ENCODE measurements at regions not wholly inside any gene's neighbourhood (a gene's known extent, or its start where the extent isn't known, plus 50 kb on each side); places are given as distances from the start of the nearest gene placed in this dataset.
"Not testable (repeated sequence)": the region's sequence is repeated elsewhere in the genome, so short reads cannot be mapped to it uniquely, and the experiment has no call there.

DNA sequence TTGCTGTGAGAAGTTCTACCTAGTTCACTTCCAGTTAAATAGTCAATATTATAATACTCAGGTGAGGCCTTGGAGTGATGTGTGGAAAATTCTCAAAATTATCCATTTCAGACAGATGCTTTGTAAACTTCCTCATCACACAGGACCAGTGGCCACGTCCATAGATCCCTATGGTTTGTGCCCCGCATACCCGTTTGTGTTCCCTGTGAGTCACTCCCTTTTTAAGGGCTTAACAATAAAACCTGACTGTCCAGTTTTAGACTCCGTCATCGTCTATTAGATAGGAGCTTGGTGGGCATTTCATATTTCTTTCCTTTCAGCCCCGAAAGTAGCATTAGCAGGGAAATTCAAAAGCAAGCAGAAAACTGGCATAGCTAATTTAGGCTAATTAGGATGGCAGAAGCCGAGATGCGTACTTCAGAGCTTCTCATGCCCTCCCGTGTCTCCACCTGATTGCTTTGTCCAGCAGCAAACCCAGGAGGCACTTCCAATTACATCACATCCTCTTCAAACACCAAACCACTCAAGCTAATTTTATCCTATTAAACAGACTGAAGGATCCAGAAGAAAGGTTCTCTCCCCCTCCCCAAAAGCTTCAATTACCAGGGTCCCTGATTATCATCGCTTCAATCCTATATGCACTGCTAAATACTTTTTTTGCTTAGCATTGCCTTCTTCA is 186.6 kb upstream of the OTX2 start:
- DNase-seq (ENCODE audit: low spot score), result no peak

DNA sequence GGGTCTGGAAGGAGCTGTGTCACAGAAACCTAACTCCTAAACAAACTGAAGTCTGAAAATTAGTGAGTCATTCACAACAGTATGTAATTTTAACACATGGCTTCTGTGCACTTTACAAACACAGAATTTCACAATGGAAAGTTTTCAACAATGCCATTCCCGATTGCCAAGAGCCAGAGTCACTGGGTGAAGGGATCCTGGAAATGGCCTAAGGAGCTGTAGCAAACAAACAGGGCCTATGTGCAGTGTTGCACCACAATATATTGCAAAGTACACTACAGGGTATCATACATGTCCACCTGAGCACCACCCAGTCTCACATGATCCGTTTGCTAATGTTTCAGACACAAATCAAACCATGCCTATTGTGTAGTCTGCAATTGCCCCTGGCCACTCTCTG is 184.7 kb upstream of the OTX2 start:
- DNase-seq (ENCODE audit: low spot score), result no peak

DNA sequence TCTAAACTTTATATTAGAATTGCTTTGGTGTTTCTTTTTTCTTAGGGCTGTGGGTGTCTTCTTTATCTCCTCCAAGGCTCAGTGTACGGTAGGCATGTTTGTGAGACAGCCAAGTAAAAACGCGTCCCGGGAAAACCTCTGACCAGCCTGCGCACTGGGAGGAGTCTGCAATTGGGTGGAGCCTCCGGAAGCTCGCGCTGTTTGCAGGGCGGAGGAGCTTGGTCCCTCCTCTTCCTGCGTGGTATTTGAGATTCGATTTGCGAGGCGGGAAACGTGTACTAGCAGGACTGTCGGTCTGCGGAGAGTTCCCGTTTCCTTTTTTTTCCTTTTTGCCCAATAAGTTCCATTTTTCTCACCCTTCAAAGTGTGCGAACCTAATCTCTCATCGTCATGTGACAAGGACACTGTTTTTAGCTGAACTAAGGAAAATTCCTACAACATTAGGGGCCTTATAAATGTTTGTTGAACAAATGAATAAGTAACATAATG is 182.1 kb upstream of the OTX2 start:
- DNase-seq (ENCODE audit: low spot score), result no peak

DNA sequence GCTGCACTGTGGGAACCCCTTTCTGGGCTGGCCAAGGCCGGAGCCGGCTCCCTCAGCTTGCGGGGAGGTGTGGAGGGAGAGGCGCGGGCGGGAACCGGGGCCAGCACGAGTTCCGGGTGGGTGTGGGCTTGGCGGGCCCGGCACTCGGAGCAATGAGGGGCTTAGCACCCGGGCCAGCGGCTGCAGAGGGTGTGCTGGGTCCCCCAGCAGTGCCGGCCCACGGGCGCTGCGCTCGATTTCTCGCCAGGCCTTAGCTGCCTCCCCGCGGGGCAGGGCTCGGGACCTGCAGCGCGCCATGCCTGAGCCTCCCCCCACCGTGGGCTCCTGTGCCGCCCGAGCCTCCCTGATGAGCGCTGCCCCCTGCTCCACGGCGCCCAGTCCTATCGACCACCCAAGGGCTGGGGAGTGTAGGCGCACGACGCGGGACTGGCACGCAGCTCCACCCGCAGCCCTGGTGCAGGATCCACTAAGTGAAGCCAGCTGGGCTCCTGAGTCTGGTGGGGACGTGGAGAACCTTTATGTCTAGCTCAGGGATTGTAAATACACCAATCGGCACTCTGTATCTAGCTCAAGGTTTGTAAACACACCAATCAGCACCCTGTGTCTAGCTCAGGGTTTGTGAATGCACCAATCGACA is 180.8 kb upstream of the OTX2 start:
- DNase-seq (ENCODE audit: low spot score), result not testable (repeated sequence)

DNA sequence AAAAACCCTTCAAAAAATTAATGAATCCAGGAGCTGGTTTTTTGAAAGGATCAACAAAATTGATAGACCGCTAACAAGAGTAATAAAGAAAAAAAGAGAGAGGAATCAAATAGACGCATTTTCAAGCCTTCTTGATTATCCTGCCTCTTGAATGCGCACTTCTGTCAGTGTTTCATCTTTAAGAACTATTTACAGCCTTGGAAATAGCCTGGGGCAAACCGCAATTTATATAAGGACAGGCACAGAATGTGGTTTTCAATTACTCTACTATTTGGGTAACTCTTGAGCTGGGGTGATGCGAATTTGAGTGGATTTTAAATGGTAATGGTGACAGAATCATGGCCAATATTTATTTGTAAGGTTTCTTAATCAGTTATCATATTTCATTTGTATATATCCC is 179.1 kb upstream of the OTX2 start:
- DNase-seq (ENCODE audit: low spot score), result no peak

DNA sequence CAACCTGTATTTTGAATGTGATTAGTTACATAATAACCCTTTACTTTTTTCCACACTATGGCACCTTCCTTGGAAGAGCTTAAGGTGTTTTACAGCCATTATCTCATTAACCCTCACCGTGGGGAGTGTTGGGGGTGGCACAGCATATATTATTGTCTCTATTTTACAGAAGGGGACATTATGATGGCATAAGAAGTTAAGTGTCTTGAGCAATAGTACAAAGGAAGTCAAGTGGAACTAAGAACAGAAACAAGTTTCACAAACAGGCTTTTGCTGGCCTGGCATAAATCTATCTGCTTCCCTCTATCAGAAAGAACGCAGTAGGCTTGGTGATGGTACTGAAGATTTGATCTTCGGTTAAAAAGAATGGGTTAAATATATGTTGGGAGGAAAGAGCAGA is 169.7 kb upstream of the OTX2 start:
- DNase-seq (ENCODE audit: low spot score), result no peak

DNA sequence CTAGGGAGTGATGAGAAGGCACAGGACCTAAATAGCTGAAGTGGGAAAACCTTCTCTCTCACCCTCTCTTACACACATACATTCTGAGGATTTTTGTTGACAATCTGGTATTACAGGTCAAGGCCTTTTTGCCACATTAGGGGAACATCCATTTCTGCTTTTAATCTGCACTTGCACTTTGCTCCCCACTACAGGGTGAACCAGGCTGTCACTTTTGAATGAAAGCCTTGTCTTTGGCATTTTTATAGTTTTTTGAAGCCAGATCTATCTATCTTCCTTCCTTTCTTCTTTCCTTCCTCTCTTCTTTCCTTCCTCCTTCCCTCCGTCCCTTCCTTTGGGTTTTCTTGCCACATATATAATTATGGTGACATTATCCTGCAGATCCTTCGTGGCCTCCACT is 165.9 kb upstream of the OTX2 start:
- no peak for DNase-seq (ENCODE audit: low spot score)

DNA sequence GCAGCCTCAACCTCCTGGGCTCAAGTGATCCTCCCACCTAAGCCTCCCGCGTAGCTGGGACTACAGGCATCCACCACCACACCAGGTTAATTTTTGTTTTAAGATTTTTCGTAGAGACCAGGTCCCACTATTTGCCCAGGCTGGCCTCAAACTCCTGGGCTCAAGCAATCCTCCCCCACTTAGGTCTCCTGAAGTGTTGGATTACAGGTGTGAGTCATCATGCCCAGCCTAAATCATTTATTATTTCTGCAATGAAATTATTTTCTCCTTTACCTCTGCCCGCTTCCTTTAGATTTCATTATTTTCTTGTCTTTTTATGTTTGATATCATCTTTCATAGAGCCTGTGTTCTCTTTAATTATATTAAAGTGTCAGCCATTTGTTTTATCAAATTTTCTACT is 165.2 kb upstream of the OTX2 start:
- DNase-seq (ENCODE audit: low spot score), result no peak

DNA sequence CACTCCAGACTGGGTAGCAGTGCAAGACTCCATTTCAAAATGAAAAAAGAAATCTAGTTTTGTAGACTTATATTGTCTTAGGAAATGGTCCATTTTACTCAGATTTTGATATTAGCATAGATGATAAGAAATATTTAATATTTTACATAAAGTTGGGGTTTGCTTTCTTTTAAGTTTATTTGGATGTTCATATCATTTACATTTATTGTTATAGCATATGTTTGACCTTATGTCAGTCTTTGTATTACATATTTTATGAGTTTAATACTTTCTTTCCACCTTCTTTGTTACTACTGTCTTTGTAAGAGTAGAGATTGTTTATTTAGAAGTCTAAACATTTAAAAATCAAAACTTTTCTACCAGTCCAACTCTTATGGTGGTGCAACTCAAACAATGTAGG is 162.7 kb upstream of the OTX2 start:
- no peak for DNase-seq (ENCODE audit: low spot score)

DNA sequence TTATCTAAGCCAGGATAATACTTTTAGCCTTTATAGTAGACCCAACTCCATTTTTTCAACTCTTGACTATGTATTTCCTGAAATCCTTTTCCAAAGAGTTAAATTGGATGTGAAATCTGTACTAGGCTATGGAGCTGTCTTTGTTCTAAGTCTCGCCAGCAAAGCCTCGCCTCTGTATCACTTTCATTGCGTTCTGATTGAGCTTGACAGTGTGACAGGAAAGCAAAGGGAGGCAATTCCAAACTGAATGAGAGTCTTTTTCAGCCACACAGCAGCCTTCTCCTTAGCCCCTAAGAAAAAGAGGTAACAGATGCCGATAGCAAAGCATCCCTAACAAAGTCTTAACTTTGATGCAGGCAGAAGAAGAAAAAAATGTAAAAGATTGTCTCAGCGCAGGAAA is 154.6 kb upstream of the OTX2 start:
- no peak for DNase-seq (ENCODE audit: low spot score)

DNA sequence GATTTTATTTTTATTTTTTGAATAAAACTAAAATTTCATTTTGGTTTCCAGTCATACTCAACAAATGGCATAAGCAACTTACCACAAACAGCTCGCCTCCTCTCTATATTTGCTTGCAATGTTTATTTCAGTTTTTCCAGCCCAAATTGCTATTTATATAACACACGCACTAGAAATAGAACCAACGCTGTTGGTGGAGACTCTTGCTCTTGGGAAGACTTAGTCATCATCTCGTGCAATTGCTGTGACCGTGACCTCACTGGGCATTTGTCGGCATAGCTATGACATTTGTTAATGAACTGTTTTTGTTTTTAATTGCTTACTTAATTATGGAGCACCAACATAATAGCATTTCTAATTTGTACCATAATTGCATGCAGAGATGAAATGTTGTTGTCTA is 153.1 kb upstream of the OTX2 start:
- DNase-seq (ENCODE audit: low spot score), result no peak

DNA sequence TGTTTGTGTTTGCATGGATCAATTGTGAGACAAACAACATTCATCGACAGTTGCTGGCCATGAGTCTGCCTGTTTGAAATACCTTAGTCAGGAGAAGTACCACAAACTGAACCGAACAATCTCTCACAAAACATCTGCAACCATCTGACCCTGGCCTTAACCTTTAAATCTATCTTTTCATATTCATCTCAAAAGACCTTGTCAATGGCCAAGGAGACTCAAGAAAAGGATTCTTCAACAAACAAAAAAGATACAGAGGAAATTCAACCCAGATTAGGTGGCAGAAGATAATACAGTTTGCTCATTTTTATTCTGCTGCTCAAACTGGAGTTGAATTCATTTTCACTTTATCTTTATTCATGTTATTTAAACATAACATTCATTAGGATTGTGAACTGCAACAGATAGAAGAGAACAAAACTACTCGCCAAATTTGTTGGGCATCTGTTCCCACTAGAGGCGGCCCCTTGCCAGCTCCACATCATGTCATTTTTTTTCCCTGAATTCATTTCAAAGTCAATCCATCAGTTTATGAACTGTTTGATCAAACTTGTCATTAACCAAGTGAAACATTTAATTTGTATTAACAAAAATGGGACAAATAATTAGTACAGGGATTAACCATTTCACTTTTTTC is 152.3 kb upstream of the OTX2 start:
- DNase-seq (ENCODE audit: low spot score), result no peak

DNA sequence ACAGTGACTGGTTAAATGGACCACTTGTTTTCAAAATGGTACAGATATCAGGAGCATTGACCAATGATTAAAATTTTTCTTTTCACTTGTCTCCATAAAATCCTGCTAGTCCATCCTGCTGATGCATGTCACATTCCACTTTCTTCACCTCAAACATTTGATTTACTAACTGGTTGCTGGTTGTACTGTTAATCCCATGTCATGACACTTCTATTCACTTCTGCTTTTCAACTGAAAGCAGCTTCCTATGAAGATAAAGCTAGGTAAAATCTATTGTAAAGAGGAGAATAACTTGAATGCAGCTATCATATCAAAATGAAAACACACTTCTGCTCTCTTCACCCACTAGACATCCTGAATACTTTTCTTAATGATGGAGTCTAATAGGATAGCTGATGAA is 149.6 kb upstream of the OTX2 start:
- no peak for DNase-seq (ENCODE audit: low spot score)

DNA sequence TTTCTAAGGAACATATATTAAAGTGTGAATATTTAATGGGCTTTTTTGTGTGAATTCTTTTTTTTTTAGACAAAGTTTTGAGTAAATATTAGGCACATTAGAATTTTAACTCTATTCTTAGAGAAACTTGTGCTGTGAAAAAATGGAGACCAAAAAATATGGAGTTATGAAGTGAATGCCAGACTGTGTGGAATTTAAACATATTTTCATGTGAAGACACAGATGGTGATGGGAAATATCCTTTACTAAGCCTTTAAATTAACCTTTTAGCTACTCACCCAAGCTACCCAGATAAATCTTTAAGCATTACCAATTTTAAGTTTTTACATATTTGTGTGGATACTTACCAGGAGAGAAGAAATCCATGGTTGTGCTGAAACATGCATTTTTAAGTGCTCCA is 148.8 kb upstream of the OTX2 start:
- no peak for DNase-seq (ENCODE audit: low spot score)

DNA sequence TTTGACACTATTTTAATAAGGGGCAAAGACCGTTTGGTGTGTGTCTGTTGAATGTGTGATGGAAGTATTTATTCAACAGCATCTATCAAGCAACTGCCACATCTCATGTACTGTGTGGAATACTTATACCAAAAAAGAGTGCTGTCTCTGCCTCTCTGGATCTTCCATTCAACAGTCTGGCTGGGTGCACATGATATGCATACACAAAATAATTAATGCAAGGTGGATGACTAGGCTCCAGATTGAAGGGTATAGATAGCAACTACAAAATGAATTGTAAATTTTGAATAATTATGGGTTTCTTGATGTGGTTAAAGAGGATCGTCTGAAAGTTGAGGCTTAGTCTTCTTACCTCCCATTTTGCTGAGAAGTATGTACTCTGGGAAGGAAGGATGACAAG is 145.9 kb upstream of the OTX2 start:
- no peak for DNase-seq (ENCODE audit: low spot score)

DNA sequence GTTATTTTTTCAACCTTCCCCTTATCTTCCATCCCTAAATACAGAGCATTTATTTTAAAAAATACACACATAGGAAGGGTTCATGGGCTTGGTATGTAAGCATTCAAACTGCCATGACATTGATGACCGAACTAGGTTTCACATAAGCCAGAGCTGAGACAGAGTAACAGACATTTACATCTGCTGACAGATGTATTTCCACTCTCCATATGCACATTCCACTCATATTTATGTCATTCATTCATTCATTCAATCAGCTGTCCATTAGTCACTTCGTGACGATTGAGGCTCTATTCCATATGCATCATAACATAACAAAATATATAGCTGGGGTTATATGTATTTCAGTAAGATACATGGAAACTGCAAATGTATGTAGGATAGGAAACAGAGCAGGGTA is 145.5 kb upstream of the OTX2 start:
- DNase-seq (ENCODE audit: low spot score), result no peak

DNA sequence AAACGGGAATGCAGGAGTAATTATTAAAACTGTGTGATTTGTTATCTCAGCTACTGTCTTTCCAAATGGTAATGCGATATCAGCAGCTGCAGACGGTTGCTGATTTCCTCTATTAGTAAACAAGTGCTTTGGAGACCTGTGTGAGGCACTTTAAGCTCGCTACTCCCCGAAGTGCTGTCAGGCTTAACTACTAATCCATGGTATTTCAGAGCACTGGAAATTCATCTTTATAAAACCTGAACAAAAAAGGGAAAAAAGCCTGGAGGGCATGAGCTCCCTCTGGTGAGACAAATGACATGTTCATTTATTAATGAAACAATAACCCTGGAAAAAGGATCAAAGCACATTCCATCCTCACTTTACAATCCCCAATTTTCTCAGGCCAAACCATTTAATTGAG is 143.6 kb upstream of the OTX2 start:
- no peak for DNase-seq (ENCODE audit: low spot score)

DNA sequence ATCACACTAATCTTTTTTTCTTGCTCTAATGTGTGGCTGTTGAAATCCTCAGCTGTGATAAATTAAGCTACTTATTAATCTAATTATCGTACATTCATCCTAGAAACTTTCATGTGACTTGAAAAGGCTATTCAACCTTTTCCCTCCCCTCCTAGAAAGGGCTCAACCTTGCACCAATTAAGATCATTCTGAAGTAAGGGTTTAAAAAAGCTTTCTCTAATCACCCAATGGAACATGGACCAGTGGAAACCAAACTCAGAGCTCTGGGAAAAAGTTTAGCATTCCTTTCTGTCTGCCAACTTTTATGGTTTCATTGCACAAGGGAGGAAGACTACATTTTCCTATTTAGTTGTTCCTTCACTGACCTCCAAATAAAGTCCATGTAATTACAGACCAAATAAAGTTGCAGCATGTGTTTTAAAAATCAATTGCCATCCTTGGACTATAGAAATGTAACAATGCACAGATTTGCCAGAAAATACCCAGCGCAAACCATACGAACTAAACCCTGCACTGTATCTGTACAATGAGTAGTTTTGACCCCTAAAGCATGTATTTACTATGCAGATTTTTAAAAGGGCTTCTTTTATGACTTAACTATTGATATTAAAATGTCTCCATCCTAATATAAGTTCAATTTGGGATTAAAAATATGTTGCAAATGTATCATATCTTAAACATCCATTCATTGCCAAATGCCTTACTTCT is 142.6 kb upstream of the OTX2 start:
- DNase-seq (ENCODE audit: low spot score), result no peak

DNA sequence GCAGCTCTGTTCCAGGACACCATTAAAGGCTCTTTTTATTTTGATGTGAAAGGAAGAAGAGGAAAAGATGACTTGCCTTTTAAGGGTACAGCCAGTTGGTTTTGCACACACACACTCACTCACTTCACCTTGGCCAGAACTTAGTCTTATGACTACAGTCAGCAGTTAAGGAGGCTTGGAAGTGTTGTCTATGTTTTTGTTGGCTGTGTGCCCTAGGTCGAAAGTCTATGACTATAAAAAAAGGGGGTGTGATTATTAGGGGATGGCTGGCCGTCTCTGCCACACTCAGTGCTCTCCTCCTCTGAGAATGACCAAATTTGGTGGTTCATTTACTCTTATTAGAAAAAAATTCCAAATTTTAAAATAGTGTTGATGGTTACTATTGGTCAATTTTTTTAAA is 139.5 kb upstream of the OTX2 start:
- no peak for DNase-seq (ENCODE audit: low spot score)

DNA sequence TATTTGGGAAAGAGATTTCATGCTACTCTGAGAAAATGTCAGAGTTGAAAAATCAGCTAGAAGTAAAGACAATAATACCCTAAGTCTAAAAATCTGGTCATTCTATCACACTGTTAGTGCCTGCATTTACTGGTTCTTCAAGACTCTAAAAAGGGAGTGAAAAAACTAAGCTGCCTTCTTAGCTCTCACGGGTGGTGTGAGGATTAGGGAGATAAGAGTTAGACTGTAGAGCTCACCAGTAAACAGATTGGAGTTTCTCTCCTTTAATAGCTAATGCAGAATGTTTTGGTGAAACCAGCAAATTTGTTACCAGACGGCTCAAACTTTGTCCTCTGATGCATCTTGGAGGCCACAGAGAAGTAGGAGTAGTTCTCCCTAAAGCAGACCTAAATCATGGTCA is 135.0 kb upstream of the OTX2 start:
- no peak for DNase-seq (ENCODE audit: low spot score)

DNA sequence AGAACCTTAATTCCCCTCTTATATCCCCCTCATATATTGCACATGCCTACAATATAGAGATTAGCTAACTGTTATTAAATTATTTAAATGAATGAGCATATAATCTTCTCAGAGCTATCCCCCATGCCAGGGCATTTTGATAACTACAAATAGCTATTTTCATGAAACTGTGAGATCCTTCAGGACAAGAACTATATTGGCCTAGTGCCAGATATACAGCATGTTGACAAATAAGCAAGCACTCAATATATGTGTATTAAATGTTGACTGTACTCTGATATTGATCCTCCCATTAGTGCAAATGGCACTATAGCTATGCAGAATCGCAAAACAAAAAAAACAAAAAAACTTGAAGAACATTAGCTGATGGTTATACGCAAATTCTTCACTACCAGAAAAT is 134.1 kb upstream of the OTX2 start:
- no peak for DNase-seq (ENCODE audit: low spot score)

DNA sequence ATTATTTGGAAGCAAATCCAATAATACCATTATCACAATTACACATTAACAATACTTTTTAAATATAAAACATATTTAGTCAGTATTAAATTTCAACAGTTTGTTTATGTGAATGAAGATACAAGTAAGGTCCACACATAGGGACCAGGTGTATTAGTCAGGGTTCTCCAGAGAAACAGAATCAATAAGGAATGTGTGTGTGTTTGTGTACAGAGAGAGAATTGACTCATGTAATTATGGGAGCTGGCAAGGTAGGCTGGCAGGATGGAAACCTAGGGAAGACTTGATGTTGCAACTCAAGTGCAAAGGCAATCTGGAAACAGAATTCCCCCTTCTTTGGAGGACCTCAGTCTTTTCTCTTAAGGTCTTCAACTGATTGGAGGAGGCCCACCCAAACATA is 123.2 kb upstream of the OTX2 start:
- DNase-seq (ENCODE audit: low spot score), result no peak

Measured in putamen (tissue), 1 donor.